GM21528 (cell line): ENCODE measurements at regions not wholly inside any gene's neighbourhood (a gene's known extent, or its start where the extent isn't known, plus 50 kb on each side); places are given as distances from the start of the nearest gene placed in this dataset.

Experiments used
- ATAC-seq: cut with Tn5 transposase; IDR thresholded peaks from one replicate; pipeline ENCODE4 v1.9.1; 2021; ENCODE audit warnings: mild to moderate bottlenecking, moderate library complexity; ENCODE audit not compliant: unreplicated experiment, low FRiP score

GRCh38 chr6:84469144-84469543, 241.7 kb upstream of the CEP162 start:
- ATAC-seq = no peak

- no peak for ATAC-seq
These were observed 239.9 kb upstream of the CEP162 start for GRCh38 chr6:84467296-84467695.

GRCh38 chr6:84466511-84466910, 239.1 kb upstream of the CEP162 start:
- ATAC-seq = no peak

GRCh38 chr6:84464471-84464870, 237.0 kb upstream of the CEP162 start:
- ATAC-seq = no peak

GRCh38 chr6:84462698-84463097, 235.3 kb upstream of the CEP162 start:
- ATAC-seq = no peak

GRCh38 chr6:84461461-84461860, 234.0 kb upstream of the CEP162 start:
- no peak for ATAC-seq

GRCh38 chr6:84460491-84460890, 233.0 kb upstream of the CEP162 start:
- no peak for ATAC-seq

GRCh38 chr6:84459401-84459800, 232.0 kb upstream of the CEP162 start:
- no peak for ATAC-seq

GRCh38 chr6:84458271-84458670, 230.8 kb upstream of the CEP162 start:
- no peak for ATAC-seq

- ATAC-seq = no peak
These were observed 229.8 kb upstream of the CEP162 start for GRCh38 chr6:84457276-84457675.

- no peak for ATAC-seq
These were observed 229.4 kb upstream of the CEP162 start for GRCh38 chr6:84456803-84457202.

GRCh38 chr6:84455511-84456029, 228.1 kb upstream of the CEP162 start:
- ATAC-seq = no peak

- ATAC-seq = no peak
These were observed 226.1 kb upstream of the CEP162 start for GRCh38 chr6:84453499-84453898.

- no peak for ATAC-seq
These were observed 222.6 kb upstream of the CEP162 start for GRCh38 chr6:84450018-84450417.

GRCh38 chr6:84449220-84449619, 221.8 kb upstream of the CEP162 start:
- no peak for ATAC-seq

GRCh38 chr6:84448331-84448730, 220.9 kb upstream of the CEP162 start:
- no peak for ATAC-seq

- no peak for ATAC-seq
These were observed 220.2 kb upstream of the CEP162 start for GRCh38 chr6:84447651-84448050.

GRCh38 chr6:84445068-84445467, 217.6 kb upstream of the CEP162 start:
- no peak for ATAC-seq

- no peak for ATAC-seq
These were observed 214.8 kb upstream of the CEP162 start for GRCh38 chr6:84442208-84442607.

- no peak for ATAC-seq
These were observed 214.0 kb upstream of the CEP162 start for GRCh38 chr6:84441456-84441855.

GRCh38 chr6:84434550-84434949, 207.1 kb upstream of the CEP162 start:
- ATAC-seq = no peak

- ATAC-seq = no peak
These were observed 205.2 kb upstream of the CEP162 start for GRCh38 chr6:84432619-84433018.

- ATAC-seq = no peak
These were observed 201.0 kb upstream of the CEP162 start for GRCh38 chr6:84428300-84428907.
